WERI-Rb-1 (cell line): ENCODE measurements at regions not wholly inside any gene's neighbourhood (a gene's known extent, or its start where the extent isn't known, plus 50 kb on each side); places are given as distances from the start of the nearest gene placed in this dataset.
A peak's percentile ranks its signal among the peaks of the same experiment; 100 is the strongest.

Experiments
- DNase-seq: peaks from one replicate; pipeline ENCODE4 v3.0.0-alpha.2; 2020
- H3K27ac ChIP-seq: fragments of 250-450 bp; sonication (Bioruptor Pico); 2 replicates; pipeline ENCODE4 v1.5.1; 2020; ENCODE audit warnings: mild to moderate bottlenecking, moderate library complexity
- H3K27me3 ChIP-seq: fragments of 250-450 bp; sonication (Bioruptor Pico); 2 replicates; pipeline ENCODE4 v1.5.1; 2021; ENCODE audit warnings: mild to moderate bottlenecking, low read depth, moderate library complexity; ENCODE audit not compliant: insufficient read depth, severe bottlenecking
- H3K36me3 ChIP-seq: fragments of 250-450 bp; sonication (Bioruptor Pico); 2 replicates; pipeline ENCODE4 v1.5.1; 2020; ENCODE audit warnings: mild to moderate bottlenecking, moderate library complexity
- H3K4me3 ChIP-seq: 2 replicates; pipeline ENCODE4 v1.5.1; 2011; ENCODE audit warnings: low read depth, mild to moderate bottlenecking, control low read depth, low read length
- H3K9me3 ChIP-seq: fragments of 250-450 bp; sonication (Bioruptor Pico); 2 replicates; pipeline ENCODE4 v1.5.1; 2021; ENCODE audit warnings: mild to moderate bottlenecking, moderate library complexity; ENCODE audit not compliant: severe bottlenecking
- CTCF ChIP-seq: IDR thresholded peaks from 2 replicates; pipeline ENCODE4 v1.5.1; 2011; ENCODE audit warnings: low read depth, mild to moderate bottlenecking, control low read depth, inconsistent platforms, low read length

- no peak overlapping the region for H3K27ac ChIP-seq
- H3K36me3 ChIP-seq, result no peaks in the 10 kb centered on the region
- no peaks in the 10 kb centered on the region for H3K9me3 ChIP-seq
- peak; percentile 19 for DNase-seq
- peak; percentile 58 for TF ChIP-seq CTCF
- no peaks in the 10 kb centered on the region for H3K27me3 ChIP-seq
- no peak overlapping the region for H3K4me3 ChIP-seq
Measured at GRCh38 chr7:110204527-110204926, 886.4 kb upstream of the LRRN3 start.

DNA sequence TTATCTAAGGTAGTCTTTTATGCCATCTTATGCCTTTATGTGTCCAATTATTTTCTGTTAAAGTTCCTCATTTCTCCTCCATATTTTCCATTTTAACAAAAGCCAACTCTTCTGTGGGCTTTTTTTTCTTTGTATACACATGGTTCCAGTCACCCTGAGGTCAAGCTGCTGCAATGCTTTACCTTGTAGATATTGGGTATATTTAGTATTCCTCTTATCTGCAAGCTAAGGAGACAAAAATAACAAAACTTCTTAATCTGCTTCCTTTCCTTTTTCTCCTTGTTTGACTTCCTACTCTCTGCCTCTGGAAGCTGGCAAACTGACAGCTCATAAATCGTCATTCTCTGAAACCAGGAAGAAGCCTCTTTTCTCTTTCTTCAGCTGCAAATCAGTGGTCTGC, 885.0 kb upstream of the LRRN3 start:
- H3K4me3 ChIP-seq, result no peak overlapping the region
- TF ChIP-seq CTCF, result no peak
- H3K27ac ChIP-seq, result no peak overlapping the region
- no peaks in the 10 kb centered on the region for H3K36me3 ChIP-seq
- no peaks in the 10 kb centered on the region for H3K9me3 ChIP-seq
- no peaks in the 10 kb centered on the region for H3K27me3 ChIP-seq
- no peak for DNase-seq

DNA sequence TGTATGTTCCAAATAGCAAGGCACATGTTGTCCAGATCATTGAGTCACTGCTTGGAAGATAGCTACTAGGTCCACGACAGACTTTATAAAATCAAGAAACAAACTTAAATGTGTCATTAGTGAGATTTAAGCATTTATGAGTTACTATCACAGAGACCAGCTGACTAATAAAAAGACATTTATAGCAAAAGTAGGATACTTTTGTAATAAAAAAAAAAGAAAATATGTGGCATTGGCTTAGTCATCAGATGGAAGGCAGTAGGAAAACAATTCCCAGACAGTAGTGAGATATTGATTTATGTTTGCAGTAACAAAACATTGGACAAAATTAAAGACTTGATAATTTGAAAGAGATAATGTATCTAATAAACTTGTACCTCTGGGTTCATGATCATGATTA, 881.0 kb upstream of the LRRN3 start:
- H3K9me3 ChIP-seq, result no peaks in the 10 kb centered on the region
- H3K27me3 ChIP-seq, result no peaks in the 10 kb centered on the region
- no peaks in the 10 kb centered on the region for H3K36me3 ChIP-seq
- no peak for TF ChIP-seq CTCF
- no peak overlapping the region for H3K27ac ChIP-seq
- no peak overlapping the region for H3K4me3 ChIP-seq
- DNase-seq, result no peak

DNA sequence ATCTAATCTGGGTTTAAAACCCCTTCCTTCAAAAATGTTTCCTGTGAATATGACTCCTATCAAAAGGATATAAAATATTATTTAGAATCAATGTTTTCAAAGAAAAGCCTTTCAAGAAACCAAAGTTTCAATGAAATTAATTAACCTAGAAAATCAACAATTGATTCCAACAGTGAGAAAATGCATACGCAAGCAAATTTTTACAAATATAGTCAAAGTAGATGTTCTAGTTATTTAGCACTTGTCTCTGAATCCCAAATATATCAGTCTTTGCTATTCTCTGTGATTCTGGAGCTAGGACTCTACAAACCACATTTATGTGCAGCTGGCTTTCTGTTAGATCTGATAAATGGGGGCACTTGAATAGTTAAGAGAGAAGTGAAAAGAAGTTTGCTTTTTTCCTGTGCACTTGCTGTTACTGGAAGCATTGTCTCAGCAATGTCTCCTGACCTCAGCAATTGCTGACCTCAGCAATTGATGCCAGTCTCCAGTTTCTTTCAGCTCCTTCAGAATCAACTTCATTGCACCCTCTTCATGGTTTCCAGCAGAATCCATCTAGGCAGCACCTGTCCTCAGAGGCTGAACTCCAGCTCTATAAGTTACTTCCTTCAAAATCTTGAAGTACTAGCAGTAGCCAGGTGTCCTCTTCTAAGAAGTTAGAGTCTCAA, 879.9 kb upstream of the LRRN3 start:
- no peaks in the 10 kb centered on the region for H3K27me3 ChIP-seq

GRCh38 chr7:110224643-110225042, 866.3 kb upstream of the LRRN3 start:
- H3K36me3 ChIP-seq, result no peaks in the 10 kb centered on the region
- TF ChIP-seq CTCF, result no peak
- no peaks in the 10 kb centered on the region for H3K9me3 ChIP-seq
- no peak overlapping the region for H3K4me3 ChIP-seq
- no peak overlapping the region for H3K27ac ChIP-seq
- no peaks in the 10 kb centered on the region for H3K27me3 ChIP-seq
- DNase-seq, result no peak

More for the DNA sequence above, 879.9 kb upstream of the LRRN3 start:
- TF ChIP-seq CTCF, result no peak
- H3K27ac ChIP-seq, result no peak overlapping the region
- no peaks in the 10 kb centered on the region for H3K9me3 ChIP-seq
- no peak for DNase-seq
- H3K36me3 ChIP-seq, result no peaks in the 10 kb centered on the region
- no peak overlapping the region for H3K4me3 ChIP-seq

- H3K9me3 ChIP-seq, result no peaks in the 10 kb centered on the region
- H3K4me3 ChIP-seq, result no peak overlapping the region
- H3K36me3 ChIP-seq, result no peaks in the 10 kb centered on the region
- no peaks in the 10 kb centered on the region for H3K27me3 ChIP-seq
- no peak overlapping the region for H3K27ac ChIP-seq
- DNase-seq, result no peak
- no peak for TF ChIP-seq CTCF
Measured at GRCh38 chr7:110246118-110246517, 844.8 kb upstream of the LRRN3 start.
